DOHH2 (cell line): ENCODE measurements at regions not wholly inside any gene's neighbourhood (a gene's known extent, or its start where the extent isn't known, plus 50 kb on each side); places are given as distances from the start of the nearest gene placed in this dataset.

Source experiments
- H3F3A ChIP-seq: fragments of 200-600 bp; sonication (generic), shearing (Covaris generic); 2 replicates; pipeline ENCODE4 v1.6.0; 2016; ENCODE audit warnings: antibody characterized with exemption, mild to moderate bottlenecking; ENCODE audit not compliant: control insufficient read depth, insufficient read depth
- H3K27ac ChIP-seq: fragments of 200-600 bp; sonication (generic); 2 replicates; pipeline ENCODE4 v1.5.1; 2014; ENCODE audit warnings: low read depth, mild to moderate bottlenecking, low read length, moderate library complexity
- H3K27me3 ChIP-seq: fragments of 200-600 bp; sonication (generic); 2 replicates; pipeline ENCODE4 v1.6.1; 2014; ENCODE audit warnings: mild to moderate bottlenecking, low read length, mixed read lengths; ENCODE audit not compliant: control insufficient read depth
- H3K36me3 ChIP-seq: fragments of 200-600 bp; sonication (generic); 2 replicates; pipeline ENCODE4 v1.6.1; 2014; ENCODE audit warnings: mild to moderate bottlenecking, low read length, moderate library complexity, mixed read lengths; ENCODE audit not compliant: control insufficient read depth
- H3K4me1 ChIP-seq: fragments of 200-600 bp; sonication (generic); 2 replicates; pipeline ENCODE4 v1.6.1; 2014; ENCODE audit warnings: mild to moderate bottlenecking, low read length, mixed read lengths; ENCODE audit not compliant: control insufficient read depth
- H3K4me2 ChIP-seq: fragments of 200-600 bp; sonication (generic); 2 replicates; pipeline ENCODE4 v1.6.0; 2014; ENCODE audit warnings: mild to moderate bottlenecking, low read length, moderate library complexity
- H3K4me3 ChIP-seq: fragments of 200-600 bp; sonication (generic); 2 replicates; pipeline ENCODE4 v1.5.1; 2014; ENCODE audit warnings: mild to moderate bottlenecking, low read length, mixed read lengths
- H3K79me2 ChIP-seq: fragments of 200-600 bp; sonication (generic); 2 replicates; pipeline ENCODE4 v1.6.1; 2014; ENCODE audit warnings: mild to moderate bottlenecking, low read length, mixed read lengths; ENCODE audit not compliant: control insufficient read depth
- H3K9me2 ChIP-seq: fragments of 200-600 bp; sonication (generic); replicated peaks from 2 replicates; pipeline ENCODE4 v1.6.1; 2014; ENCODE audit warnings: mild to moderate bottlenecking, low read length, mixed read lengths; ENCODE audit not compliant: control insufficient read depth
- H3K9me3 ChIP-seq: fragments of 200-600 bp; sonication (generic); 2 replicates; pipeline ENCODE4 v1.6.1; 2014; ENCODE audit warnings: antibody characterized with exemption, low read length, mixed read lengths; ENCODE audit not compliant: control insufficient read depth, insufficient read depth
- H4K20me1 ChIP-seq: fragments of 200-600 bp; sonication (generic); 2 replicates; pipeline ENCODE4 v1.6.0; 2014; ENCODE audit warnings: low read depth, mild to moderate bottlenecking, antibody characterized with exemption, low read length, moderate library complexity; ENCODE audit not compliant: control insufficient read depth, insufficient read depth
- EZH2phosphoT487 ChIP-seq: fragments of 200-600 bp; sonication (generic); IDR thresholded peaks from 2 replicates; pipeline ENCODE4 v1.6.1; 2017; ENCODE audit warnings: borderline replicate concordance, mild to moderate bottlenecking, antibody characterized with exemption, low read length, moderate library complexity, mixed read lengths
- TF ChIP-seq, protein P1 (sequence below): fragments of 200-600 bp; sonication (generic); IDR thresholded peaks from one replicate; pipeline ENCODE4 v1.5.1; 2014; ENCODE audit warnings: antibody characterized with exemption, mild to moderate bottlenecking, low read depth, low read length; ENCODE audit not compliant: poor library complexity, severe bottlenecking

DNA sequence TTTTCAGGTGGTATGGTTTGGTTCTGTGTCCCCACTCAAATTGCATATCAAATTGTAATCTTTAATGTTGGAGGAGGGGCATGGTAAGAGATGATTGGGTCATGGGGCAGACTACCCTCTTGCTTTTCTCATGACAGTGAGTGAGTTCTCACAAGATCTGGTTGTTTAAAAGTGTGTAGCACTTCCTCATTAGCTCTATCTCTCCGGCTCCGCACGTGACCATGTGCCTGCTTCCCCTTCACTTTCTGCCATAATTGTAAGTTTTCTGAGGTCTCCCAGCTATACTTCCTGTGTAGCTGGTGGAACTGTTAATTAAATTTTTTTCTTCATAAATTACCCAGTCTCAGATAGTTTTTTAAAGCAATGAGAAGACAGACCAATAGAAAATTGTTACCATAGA lies 843.2 kb downstream of the AMY1C start:
- peak overlapping the region; percentile 78 for H3K27ac ChIP-seq
- H3K79me2 ChIP-seq, result no peaks in the 10 kb centered on the region
- H3K4me2 ChIP-seq, result peak overlapping the region; percentile 60
- H4K20me1 ChIP-seq, result no peaks in the 10 kb centered on the region
- H3K9me2 ChIP-seq, result no peaks in the 10 kb centered on the region
- no peaks in the 10 kb centered on the region for H3K27me3 ChIP-seq
- peaks cover 5% of the 10 kb centered on the region for H3K36me3 ChIP-seq
- peaks cover 15% of the 10 kb centered on the region; the same call in 1 of the 2 replicates for H3K9me3 ChIP-seq
- H3K4me3 ChIP-seq, result peak overlapping the region; percentile 57
- TF ChIP-seq, protein P1, sequence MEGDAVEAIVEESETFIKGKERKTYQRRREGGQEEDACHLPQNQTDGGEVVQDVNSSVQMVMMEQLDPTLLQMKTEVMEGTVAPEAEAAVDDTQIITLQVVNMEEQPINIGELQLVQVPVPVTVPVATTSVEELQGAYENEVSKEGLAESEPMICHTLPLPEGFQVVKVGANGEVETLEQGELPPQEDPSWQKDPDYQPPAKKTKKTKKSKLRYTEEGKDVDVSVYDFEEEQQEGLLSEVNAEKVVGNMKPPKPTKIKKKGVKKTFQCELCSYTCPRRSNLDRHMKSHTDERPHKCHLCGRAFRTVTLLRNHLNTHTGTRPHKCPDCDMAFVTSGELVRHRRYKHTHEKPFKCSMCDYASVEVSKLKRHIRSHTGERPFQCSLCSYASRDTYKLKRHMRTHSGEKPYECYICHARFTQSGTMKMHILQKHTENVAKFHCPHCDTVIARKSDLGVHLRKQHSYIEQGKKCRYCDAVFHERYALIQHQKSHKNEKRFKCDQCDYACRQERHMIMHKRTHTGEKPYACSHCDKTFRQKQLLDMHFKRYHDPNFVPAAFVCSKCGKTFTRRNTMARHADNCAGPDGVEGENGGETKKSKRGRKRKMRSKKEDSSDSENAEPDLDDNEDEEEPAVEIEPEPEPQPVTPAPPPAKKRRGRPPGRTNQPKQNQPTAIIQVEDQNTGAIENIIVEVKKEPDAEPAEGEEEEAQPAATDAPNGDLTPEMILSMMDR, result no peak
- no peak for TF ChIP-seq EZH2phosphoT487
- peaks cover 14% of the 10 kb centered on the region for H3F3A ChIP-seq
- peaks cover 25% of the 10 kb centered on the region for H3K4me1 ChIP-seq

DNA sequence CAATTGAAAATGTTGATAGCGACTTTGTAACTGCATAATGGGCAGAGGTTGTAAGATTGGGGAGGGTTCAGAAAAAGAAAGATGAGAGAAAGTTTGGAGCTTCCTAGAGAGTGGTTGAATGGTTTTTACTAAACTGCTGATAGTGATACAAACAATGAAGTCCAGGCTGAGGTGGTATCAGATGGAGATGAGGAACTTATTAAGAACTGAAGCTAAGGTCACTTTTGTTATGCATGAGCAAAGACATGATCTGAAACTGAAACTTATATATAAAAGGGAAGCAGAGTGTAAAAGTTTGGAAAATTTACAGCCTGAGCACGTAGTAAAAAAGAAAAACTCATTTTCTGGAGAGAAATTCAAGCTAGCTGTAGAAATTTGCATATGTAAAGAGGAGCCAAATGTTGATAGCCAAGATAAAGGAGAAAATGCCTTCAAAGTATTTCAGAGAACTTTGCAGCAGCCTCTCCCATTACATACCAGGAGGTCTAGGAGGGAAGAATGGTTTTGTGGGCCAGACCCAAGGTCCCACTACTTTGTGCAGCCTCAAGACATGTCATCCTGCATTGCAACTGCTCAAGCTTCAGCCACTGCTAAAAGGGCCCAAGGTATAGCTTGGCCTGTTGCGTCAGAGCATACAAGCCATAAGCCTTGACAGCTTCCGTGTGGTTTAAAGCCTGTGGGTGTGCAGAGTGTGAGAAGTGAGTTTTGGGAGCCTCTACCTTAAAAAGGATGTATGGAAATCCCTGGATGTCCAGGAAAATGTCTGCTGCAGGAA lies 843.9 kb downstream of the AMY1C start:
- peak overlapping the region; percentile 78 for H3K27ac ChIP-seq
- peak overlapping the region; percentile 57 for H3K4me3 ChIP-seq
- no peak for TF ChIP-seq EZH2phosphoT487
- TF ChIP-seq, protein P1, result no peak
- no peaks in the 10 kb centered on the region for H4K20me1 ChIP-seq
- no peaks in the 10 kb centered on the region for H3K9me2 ChIP-seq
- H3F3A ChIP-seq, result peaks cover 14% of the 10 kb centered on the region
- H3K36me3 ChIP-seq, result peaks cover 5% of the 10 kb centered on the region
- H3K27me3 ChIP-seq, result no peaks in the 10 kb centered on the region
- peak overlapping the region; percentile 60 for H3K4me2 ChIP-seq
- peaks cover 25% of the 10 kb centered on the region for H3K4me1 ChIP-seq
- H3K79me2 ChIP-seq, result no peaks in the 10 kb centered on the region
- H3K9me3 ChIP-seq, result peaks cover 15% of the 10 kb centered on the region; the same call in 1 of the 2 replicates

DNA sequence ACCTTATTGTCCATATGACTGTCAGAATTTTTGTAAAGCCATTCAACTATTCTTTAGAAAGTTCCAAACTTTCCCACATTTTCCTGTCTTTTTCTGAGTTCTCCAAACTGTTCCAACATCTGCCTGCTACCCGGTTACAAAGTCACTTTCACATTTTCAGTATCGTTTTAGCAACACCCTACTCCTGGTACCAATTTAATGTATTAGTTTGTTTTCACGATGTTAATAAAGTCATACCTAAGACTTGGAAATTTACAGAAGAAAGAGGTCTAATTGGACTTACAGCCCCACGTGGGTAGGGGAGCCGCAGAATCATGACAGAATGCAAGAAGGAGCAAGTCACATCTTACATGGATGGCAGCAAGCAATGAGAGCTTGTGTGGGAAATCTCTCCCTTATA lies 867.8 kb downstream of the AMY1C start:
- Histone ChIP-seq H3K9me3 (peaks cover 12% of the 10 kb centered on the region; the same call in 1 of the 2 replicates), H3K4me3 (no peak overlapping the region), H3K27me3 (no peaks in the 10 kb centered on the region), H3F3A (no peaks in the 10 kb centered on the region), H3K4me1 (no peaks in the 10 kb centered on the region), H3K36me3 (no peaks in the 10 kb centered on the region), H3K27ac (no peak overlapping the region), H3K9me2 (no peaks in the 10 kb centered on the region), H3K4me2 (no peak overlapping the region), H3K79me2 (no peaks in the 10 kb centered on the region), H4K20me1 (no peaks in the 10 kb centered on the region)
- TF ChIP-seq, protein P1, result no peak
- TF ChIP-seq EZH2phosphoT487, result no peak
